OCI-LY3 (cell line): ENCODE measurements at regions not wholly inside any gene's neighbourhood (a gene's known extent, or its start where the extent isn't known, plus 50 kb on each side); places are given as distances from the start of the nearest gene placed in this dataset.

Experiments
- H2AFZ ChIP-seq: fragments of 200-600, 300-600 bp; shearing (Covaris generic); 2 replicates; pipeline ENCODE4 v1.6.0; 2014; ENCODE audit warnings: antibody characterized with exemption, low read depth, low read length
- H3K27ac ChIP-seq: fragments of 200-600, 300-600 bp; sonication (generic); 2 replicates; pipeline ENCODE4 v1.5.1; 2014; ENCODE audit warnings: mild to moderate bottlenecking, low read length, moderate library complexity, mixed read lengths
- H3K27me3 ChIP-seq: fragments of 200-600, 300-600 bp; sonication (generic); 2 replicates; pipeline ENCODE4 v1.6.1; 2014; ENCODE audit warnings: low read depth, low read length, mixed read lengths
- H3K36me3 ChIP-seq: fragments of 200-600, 300-600 bp; sonication (generic); replicated peaks from 2 replicates; pipeline ENCODE3; 2014; ENCODE audit warnings: low read depth, low read length, mixed read lengths
- H3K4me1 ChIP-seq: fragments of 300-600, 200-600 bp; sonication (generic); 2 replicates; pipeline ENCODE4 v1.6.1; 2014; ENCODE audit warnings: low read length, mixed read lengths
- H3K4me2 ChIP-seq: fragments of 200-600, 300-600 bp; sonication (generic); 2 replicates; pipeline ENCODE4 v1.6.1; 2014; ENCODE audit warnings: low read length, mixed read lengths
- H3K4me3 ChIP-seq: fragments of 300-600, 200-600 bp; sonication (generic); 2 replicates; pipeline ENCODE4 v1.5.1; 2014; ENCODE audit warnings: antibody characterized with exemption, mild to moderate bottlenecking, low read length, moderate library complexity
- H3K79me2 ChIP-seq: fragments of 300-600, 200-600 bp; shearing (Covaris generic); 2 replicates; pipeline ENCODE4 v1.6.1; 2014; ENCODE audit warnings: mild to moderate bottlenecking, low read length, mixed read lengths
- H3K9ac ChIP-seq: fragments of 300-600, 200-600 bp; shearing (Covaris generic); 2 replicates; pipeline ENCODE4 v1.6.0; 2014; ENCODE audit warnings: mild to moderate bottlenecking, low read length, moderate library complexity
- H3K9me3 ChIP-seq: fragments of 200-600, 300-600 bp; shearing (Covaris generic); 2 replicates; pipeline ENCODE4 v1.6.1; 2014; ENCODE audit warnings: low read length, mixed read lengths; ENCODE audit not compliant: insufficient read depth
- H4K20me1 ChIP-seq: fragments of 200-600, 300-600 bp; sonication (generic); 2 replicates; pipeline ENCODE4 v1.6.1; 2016; ENCODE audit warnings: low read length, mixed read lengths; ENCODE audit not compliant: insufficient read depth
- CTCF ChIP-seq: fragments of 200-600, 300-600 bp; sonication (generic); IDR thresholded peaks from 2 replicates; pipeline ENCODE4 v1.5.1; 2014; ENCODE audit warnings: antibody characterized with exemption, low read length, low read depth
- EZH2phosphoT487 ChIP-seq: fragments of 200-600 bp; shearing (Covaris generic); IDR thresholded peaks from 2 replicates; pipeline ENCODE4 v1.6.1; 2018; ENCODE audit warnings: antibody characterized with exemption, mixed run types, low read depth

- Histone ChIP-seq H2AFZ (no peak overlapping the region), H3K4me2 (no peak overlapping the region), H3K27me3 (no peaks in the 10 kb centered on the region), H3K36me3 (no peaks in the 10 kb centered on the region), H3K4me1 (peaks cover 3% of the 10 kb centered on the region; the same call in 1 of the 2 replicates), H3K79me2 (no peaks in the 10 kb centered on the region), H3K9me3 (no peaks in the 10 kb centered on the region), H4K20me1 (no peaks in the 10 kb centered on the region), H3K9ac (no peak overlapping the region), H3K27ac (no peak overlapping the region), H3K4me3 (no peak overlapping the region)
- no peak for TF ChIP-seq CTCF
- TF ChIP-seq EZH2phosphoT487: no peak
These were observed 127.9 kb upstream of the STT3B start for GRCh38 chr3:31404871-31405270.

GRCh38 chr3:31405515-31405914 lies 127.2 kb upstream of the STT3B start:
- no peak overlapping the region for H3K9ac ChIP-seq
- H3K9me3 ChIP-seq: no peaks in the 10 kb centered on the region
- H3K4me2 ChIP-seq: no peak overlapping the region
- H3K27me3 ChIP-seq: no peaks in the 10 kb centered on the region
- H3K4me3 ChIP-seq: no peak overlapping the region
- H3K27ac ChIP-seq: no peak overlapping the region
- H3K4me1 ChIP-seq: peaks cover 3% of the 10 kb centered on the region; the same call in 1 of the 2 replicates
- TF ChIP-seq CTCF: no peak
- no peak for TF ChIP-seq EZH2phosphoT487
- no peak overlapping the region for H2AFZ ChIP-seq
- no peaks in the 10 kb centered on the region for H3K79me2 ChIP-seq
- no peaks in the 10 kb centered on the region for H4K20me1 ChIP-seq
- no peaks in the 10 kb centered on the region for H3K36me3 ChIP-seq

GRCh38 chr3:31406896-31407295 lies 125.8 kb upstream of the STT3B start:
- H3K4me2 ChIP-seq: no peak overlapping the region
- no peaks in the 10 kb centered on the region for H4K20me1 ChIP-seq
- peaks cover 3% of the 10 kb centered on the region; the same call in 1 of the 2 replicates for H3K4me1 ChIP-seq
- H2AFZ ChIP-seq: no peak overlapping the region
- H3K9ac ChIP-seq: no peak overlapping the region
- H3K4me3 ChIP-seq: no peak overlapping the region
- no peaks in the 10 kb centered on the region for H3K27me3 ChIP-seq
- no peaks in the 10 kb centered on the region for H3K36me3 ChIP-seq
- H3K79me2 ChIP-seq: no peaks in the 10 kb centered on the region
- TF ChIP-seq EZH2phosphoT487: no peak
- TF ChIP-seq CTCF: no peak
- no peak overlapping the region for H3K27ac ChIP-seq
- no peaks in the 10 kb centered on the region for H3K9me3 ChIP-seq

- H3K4me1 ChIP-seq: no peaks in the 10 kb centered on the region
- H3K27ac ChIP-seq: no peak overlapping the region
- TF ChIP-seq CTCF (no peak), EZH2phosphoT487 (no peak)
- H3K4me3 ChIP-seq: no peak overlapping the region
- no peaks in the 10 kb centered on the region for H3K79me2 ChIP-seq
- H3K36me3 ChIP-seq: no peaks in the 10 kb centered on the region
- H2AFZ ChIP-seq: no peak overlapping the region
- no peaks in the 10 kb centered on the region for H3K27me3 ChIP-seq
- no peaks in the 10 kb centered on the region for H3K9me3 ChIP-seq
- H3K9ac ChIP-seq: no peak overlapping the region
- no peaks in the 10 kb centered on the region for H4K20me1 ChIP-seq
- no peak overlapping the region for H3K4me2 ChIP-seq
These were observed 125.1 kb upstream of the STT3B start for GRCh38 chr3:31407665-31408064.
